ENCODE measurements at regions not wholly inside any gene's neighbourhood (a gene's known extent, or its start where the extent isn't known, plus 50 kb on each side); places are given as distances from the start of the nearest gene placed in this dataset.

DNA sequence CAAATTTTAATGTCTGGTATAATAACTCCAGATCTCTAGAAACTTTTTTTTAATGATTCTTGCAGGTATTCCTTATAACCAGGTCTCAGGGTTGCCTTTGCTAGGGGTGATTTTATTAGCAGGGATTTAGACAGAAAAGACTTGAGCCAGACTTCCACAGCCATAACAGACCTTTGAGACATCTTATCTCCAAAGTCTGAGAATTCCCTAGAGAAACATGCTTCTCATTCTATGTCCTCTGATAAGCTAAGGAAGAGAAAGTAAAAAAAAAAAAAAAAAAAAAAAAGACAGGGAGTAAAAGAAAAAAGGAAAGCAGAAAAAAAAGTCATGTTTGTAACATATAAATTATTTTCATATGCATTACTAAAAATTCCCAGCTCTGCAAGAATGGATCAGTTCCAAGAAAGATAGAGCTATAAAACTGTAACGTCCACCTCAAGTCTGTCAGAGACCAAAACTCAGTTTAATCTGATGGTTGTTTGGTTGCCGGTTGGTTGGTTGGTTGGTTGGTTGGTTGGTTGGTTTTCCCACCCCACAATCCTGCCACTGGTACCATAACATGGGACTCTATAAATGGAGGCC, 153.8 kb downstream of the COL6A3 start:
- no peak for TF ChIP-seq POLR2AphosphoS5 (IDR thresholded peaks at IDR 0.05)
- no peak for TF ChIP-seq EP300 (IDR thresholded peaks at IDR 0.05)
- no peak for TF ChIP-seq POLR2A (IDR thresholded peaks at IDR 0.05)
- TF ChIP-seq, protein P1, sequence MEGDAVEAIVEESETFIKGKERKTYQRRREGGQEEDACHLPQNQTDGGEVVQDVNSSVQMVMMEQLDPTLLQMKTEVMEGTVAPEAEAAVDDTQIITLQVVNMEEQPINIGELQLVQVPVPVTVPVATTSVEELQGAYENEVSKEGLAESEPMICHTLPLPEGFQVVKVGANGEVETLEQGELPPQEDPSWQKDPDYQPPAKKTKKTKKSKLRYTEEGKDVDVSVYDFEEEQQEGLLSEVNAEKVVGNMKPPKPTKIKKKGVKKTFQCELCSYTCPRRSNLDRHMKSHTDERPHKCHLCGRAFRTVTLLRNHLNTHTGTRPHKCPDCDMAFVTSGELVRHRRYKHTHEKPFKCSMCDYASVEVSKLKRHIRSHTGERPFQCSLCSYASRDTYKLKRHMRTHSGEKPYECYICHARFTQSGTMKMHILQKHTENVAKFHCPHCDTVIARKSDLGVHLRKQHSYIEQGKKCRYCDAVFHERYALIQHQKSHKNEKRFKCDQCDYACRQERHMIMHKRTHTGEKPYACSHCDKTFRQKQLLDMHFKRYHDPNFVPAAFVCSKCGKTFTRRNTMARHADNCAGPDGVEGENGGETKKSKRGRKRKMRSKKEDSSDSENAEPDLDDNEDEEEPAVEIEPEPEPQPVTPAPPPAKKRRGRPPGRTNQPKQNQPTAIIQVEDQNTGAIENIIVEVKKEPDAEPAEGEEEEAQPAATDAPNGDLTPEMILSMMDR (IDR thresholded peaks at IDR 0.05) = no peak
- intact Hi-C loops (cut with DNase I; ENCODE audit: low total_unique reads) = no loop called here
- Histone ChIP-seq H3K9me3 (no peaks in the 10 kb centered on the region), H3K4me1 (peaks cover 0 to 27% (median 9%) of the 10 kb centered on the region in 4 donors), H3K4me3 (no peak overlapping the region), H3K27ac (no peak overlapping the region), H3K36me3 (no peaks in the 10 kb centered on the region), H3K27me3 (no peaks in the 10 kb centered on the region)
- DNase-seq = no peak
- WGBS, 5 donors = 0 to 70% (median 48%) methylated on average over 2 of the region's 2 CpGs

DNA sequence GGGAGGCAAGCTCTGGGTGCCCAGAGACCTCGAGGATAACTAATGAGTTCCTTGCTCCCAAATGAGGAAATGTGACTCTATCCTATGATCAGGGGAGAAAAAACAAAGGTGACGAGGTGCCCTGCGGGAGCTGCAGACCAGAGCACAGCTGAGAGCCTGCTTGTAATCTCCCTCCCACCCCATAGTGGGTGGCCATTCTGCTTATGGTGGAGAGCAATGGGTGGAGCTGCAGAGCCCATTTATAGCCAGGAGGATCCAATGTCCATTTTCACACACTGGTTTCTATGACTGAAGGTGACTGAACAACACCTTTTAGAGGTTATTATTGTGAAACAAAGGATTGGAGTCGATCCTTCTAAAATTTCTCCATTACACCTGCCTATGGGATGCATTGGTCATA, 153.3 kb downstream of the COL6A3 start:
- Histone ChIP-seq H3K4me3 (no peak overlapping the region), H3K36me3 (no peaks in the 10 kb centered on the region), H3K27ac (no peak overlapping the region), H3K4me1 (peaks cover 0 to 26% (median 9%) of the 10 kb centered on the region in 4 donors), H3K9me3 (no peaks in the 10 kb centered on the region), H3K27me3 (no peaks in the 10 kb centered on the region)
- TF ChIP-seq POLR2AphosphoS5 (IDR thresholded peaks at IDR 0.05) = no peak
- TF ChIP-seq, protein P1 (IDR thresholded peaks at IDR 0.05) = no peak
- no peak for TF ChIP-seq EP300 (IDR thresholded peaks at IDR 0.05)
- no peak for TF ChIP-seq POLR2A (IDR thresholded peaks at IDR 0.05)
- 88 to 93% (median 90%) methylated on average over 4 of the region's 4 CpGs for WGBS, 5 donors
- intact Hi-C loops (cut with DNase I; ENCODE audit: low total_unique reads) = no loop called here
- no peak for DNase-seq

DNA sequence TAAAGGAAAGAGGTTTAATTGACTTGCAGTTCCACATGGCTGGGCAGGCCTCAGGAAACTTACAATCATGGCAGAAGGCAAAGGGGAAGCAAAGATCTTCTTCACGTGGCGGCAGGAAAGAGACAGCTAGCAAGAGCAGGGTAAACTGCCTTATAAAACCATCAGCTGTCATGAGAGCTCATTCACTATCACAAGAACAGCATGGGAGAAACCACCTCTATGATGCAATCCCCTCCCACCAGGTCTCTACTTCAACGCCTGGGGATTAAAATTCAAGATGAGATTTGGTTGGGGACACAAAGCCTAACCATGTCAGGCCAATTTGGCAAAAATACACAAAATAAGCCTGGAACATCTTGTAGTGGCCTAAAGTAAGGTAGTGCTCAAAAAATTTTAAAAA, 152.6 kb downstream of the COL6A3 start:
- Histone ChIP-seq H3K27me3 (no peaks in the 10 kb centered on the region), H3K36me3 (no peaks in the 10 kb centered on the region), H3K4me3 (no peak overlapping the region), H3K4me1 (peaks cover 0 to 26% (median 9%) of the 10 kb centered on the region in 4 donors), H3K9me3 (no peaks in the 10 kb centered on the region), H3K27ac (no peak overlapping the region)
- intact Hi-C loops (cut with DNase I; ENCODE audit: low total_unique reads) = no loop called here
- no peak for DNase-seq
- TF ChIP-seq POLR2AphosphoS5 (IDR thresholded peaks at IDR 0.05) (no peak), EP300 (IDR thresholded peaks at IDR 0.05) (no peak), POLR2A (IDR thresholded peaks at IDR 0.05) (no peak)
- WGBS, 5 donors = 78 to 94% (median 92%) methylated on average over 3 of the region's 3 CpGs

DNA sequence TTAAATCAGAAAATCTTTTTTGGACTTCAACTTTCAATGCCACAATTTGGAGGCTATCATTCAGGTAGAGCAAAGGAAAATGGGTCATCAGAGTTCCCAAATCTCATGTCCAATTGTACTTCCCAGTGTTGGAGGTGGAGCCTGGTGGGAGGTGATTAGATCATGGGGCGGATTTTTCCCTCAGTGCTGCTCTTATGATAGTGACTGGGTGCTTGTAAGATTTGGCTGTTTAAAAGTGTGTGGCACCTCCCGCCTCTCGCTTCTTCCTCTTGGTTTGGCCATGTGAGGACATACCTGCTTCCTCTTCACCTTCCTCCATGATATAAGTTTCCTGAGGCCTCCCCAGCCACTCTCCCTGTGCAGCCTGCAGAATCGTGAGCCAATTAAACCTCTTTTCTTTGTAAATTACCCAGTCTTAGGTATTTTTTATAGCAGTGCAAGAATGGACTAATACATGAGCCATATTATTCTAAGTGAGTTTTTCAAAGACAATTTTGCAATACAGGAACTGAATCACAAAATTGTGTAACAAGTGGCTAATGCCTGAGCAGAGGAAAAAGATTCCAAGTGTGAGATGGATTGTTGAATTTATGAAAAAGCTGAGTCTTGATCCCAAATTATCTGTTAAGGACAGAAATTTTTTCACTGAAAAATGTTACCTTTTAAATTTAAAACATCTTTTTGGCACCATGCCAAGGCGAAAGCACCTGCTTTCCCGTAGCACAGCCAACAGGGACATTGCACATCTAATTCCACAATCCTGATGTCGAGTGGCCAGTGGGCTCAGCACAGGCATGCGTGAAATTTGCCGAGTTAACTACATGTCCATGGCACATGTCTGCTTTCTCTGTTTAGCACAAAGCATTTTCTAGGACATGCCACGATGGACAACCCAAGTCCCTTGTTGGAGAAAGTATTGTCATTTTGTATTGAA, 150.9 kb downstream of the COL6A3 start:
- Histone ChIP-seq H3K36me3 (no peaks in the 10 kb centered on the region), H3K27me3 (no peaks in the 10 kb centered on the region), H3K4me3 (no peak overlapping the region), H3K4me1 (peaks cover 0 to 13% (median 5%) of the 10 kb centered on the region in 4 donors), H3K9me3 (no peaks in the 10 kb centered on the region), H3K27ac (peak overlapping the region in 4 of 5 donors; percentile 36 to 49 (median 44))
- intact Hi-C loops (cut with DNase I; ENCODE audit: low total_unique reads) = no loop called here
- TF ChIP-seq POLR2AphosphoS5 (IDR thresholded peaks at IDR 0.05) (peak in 1 of 3 donors; percentile 30), POLR2A (IDR thresholded peaks at IDR 0.05) (no peak)
- WGBS, 5 donors = 82 to 87% (median 85%) methylated on average over 10 of the region's 10 CpGs
- no peak for DNase-seq

DNA sequence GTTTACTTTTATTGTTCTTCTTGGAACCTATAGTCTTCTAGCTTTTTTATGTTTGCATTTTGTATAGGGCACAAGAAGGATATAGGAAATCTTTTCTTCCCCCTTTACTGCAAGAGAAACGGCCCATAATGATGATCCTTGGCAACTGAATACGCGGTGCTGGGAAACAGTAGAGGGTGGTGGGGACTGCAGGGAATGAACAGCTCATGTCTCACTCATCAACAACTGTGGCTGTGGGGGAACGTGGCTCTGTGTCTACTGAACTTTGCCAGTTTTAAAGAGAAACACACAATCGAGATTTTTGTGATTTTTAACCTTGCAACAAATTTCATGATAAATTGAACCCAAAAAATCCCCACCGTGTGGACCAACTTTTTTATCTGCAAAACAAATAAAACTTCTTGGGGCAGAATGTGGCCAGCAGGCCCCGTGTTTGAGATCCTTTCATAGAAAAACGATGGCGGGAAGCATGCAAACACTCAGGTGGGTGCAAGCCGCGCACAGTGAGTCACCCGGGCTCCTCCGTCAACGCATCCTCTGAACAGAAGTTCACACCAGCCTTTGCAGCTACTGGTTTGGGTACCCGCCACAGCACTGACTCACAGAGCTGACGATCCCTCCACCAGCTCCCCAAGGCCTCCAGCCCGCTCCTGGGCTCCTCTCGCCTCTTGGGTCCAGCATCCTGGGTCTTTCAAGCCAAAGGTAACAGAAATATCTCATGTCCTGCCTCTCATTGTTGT, 149.3 kb downstream of the COL6A3 start:
- DNase-seq = no peak
- Histone ChIP-seq H3K36me3 (no peaks in the 10 kb centered on the region), H3K9me3 (no peaks in the 10 kb centered on the region), H3K4me3 (no peak overlapping the region), H3K4me1 (peaks cover 0 to 6% (median 3%) of the 10 kb centered on the region in 4 donors), H3K27me3 (no peaks in the 10 kb centered on the region), H3K27ac (no peak overlapping the region)
- TF ChIP-seq, protein P1 (IDR thresholded peaks at IDR 0.05) = no peak
- TF ChIP-seq POLR2AphosphoS5 (IDR thresholded peaks at IDR 0.05) (no peak), EP300 (IDR thresholded peaks at IDR 0.05) (no peak), POLR2A (IDR thresholded peaks at IDR 0.05) (no peak)
- intact Hi-C loops (cut with DNase I; ENCODE audit: low total_unique reads) = no loop called here
- WGBS, 5 donors = 61 to 75% (median 69%) methylated on average over 16 to 18 of the region's 18 CpGs

Measured in stomach (tissue), 8 donors.